SK-N-DZ (cell line): ENCODE measurements at regions not wholly inside any gene's neighbourhood (a gene's known extent, or its start where the extent isn't known, plus 50 kb on each side); places are given as distances from the start of the nearest gene placed in this dataset.

Source experiments
- DNase-seq: peaks from one replicate; pipeline ENCODE4 v3.0.0-alpha.2; 2015; ENCODE audit warnings: low spot score

DNA sequence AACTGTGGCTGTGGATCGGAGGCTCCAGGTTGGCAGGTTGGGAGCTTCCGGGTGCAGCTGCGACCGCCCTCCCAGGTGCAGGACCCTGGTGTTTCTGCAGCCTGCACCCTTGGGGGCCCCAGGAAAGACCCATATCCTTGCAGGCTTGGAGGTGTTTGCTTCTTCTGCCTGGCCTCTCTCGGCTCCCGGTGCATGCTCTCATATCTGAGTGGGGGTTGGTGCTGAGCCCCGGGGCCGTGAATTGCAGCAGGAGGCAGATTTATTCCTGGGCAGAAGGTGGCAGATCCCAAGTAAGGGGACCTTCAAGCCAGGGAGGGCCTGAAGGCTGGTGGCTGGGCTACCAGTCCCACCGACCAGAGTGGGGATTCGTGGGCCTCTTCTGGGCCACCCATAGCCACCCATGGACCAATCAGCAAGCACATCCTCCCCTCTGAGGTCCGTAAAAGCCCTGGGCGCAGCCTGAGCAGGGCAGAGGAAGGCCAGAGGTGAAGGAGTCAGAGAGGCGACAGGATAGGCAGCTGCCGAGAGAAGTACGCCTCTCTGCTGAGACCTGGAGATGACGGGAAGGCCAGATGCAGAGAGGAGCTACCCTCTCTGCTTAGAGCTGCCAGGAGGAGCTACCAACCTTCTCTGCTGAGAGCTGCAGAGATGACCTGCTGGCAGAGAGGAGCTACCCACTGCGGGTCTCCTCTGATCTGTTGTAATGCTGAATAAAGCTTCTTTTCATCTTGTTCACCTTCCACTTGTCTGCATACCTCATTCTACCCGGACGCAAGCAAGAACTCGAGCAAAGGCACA lies 1279.0 kb upstream of the LRRTM1 start:
- no peak for DNase-seq

- no peak for DNase-seq
Measured at GRCh38 chr2:81576713-81577112, 1272.2 kb upstream of the LRRTM1 start.

DNA sequence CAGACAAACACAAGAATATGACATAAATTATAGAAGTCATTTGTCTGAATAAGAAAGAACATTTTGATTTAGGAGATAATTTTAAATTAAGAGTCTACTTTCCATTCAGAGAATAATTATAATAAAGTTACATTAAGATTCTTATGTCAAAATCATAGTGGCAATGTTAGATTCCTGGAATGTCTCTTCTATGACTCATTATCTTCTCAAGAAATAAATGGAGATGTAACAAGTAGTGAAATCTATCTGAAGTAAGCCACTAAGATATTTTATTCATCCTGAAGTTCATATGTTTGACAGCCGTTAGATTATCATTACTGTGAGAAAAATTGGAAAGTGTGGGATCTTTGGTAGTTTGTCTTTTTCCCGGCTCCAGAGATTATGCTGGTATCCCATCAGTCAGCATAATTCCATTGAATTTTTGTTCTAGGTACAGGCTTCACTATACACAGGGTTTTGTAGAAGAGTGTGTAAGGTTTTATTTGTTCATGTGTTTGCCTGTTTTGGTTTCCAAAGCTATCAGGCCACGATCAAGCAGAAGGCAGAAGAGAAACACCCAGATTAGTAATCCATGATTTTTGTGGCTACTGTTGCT lies 1246.6 kb upstream of the LRRTM1 start:
- no peak for DNase-seq

GRCh38 chr2:81550277-81550676 lies 1245.7 kb upstream of the LRRTM1 start:
- no peak for DNase-seq

- no peak for DNase-seq
Measured at GRCh38 chr2:81549646-81550045, 1245.1 kb upstream of the LRRTM1 start.

DNA sequence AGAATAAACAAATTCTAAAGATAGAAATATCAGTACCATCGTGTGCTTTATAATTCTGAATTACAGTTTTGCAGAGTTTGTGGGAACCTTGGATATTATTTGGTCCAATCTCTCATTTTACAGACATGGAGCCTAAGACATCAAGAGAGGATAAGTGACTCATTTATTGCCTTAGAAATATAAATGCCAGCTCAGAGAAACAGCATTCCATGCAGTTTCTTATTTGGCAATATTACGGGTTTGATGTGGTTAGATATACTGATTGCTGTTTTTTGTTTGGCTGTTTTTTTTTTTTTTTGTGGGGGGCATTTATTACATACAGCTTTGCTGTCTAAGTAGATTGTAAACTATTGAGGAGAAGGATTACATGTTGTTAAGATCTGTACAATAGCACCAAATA lies 1241.1 kb upstream of the LRRTM1 start:
- no peak for DNase-seq

DNA sequence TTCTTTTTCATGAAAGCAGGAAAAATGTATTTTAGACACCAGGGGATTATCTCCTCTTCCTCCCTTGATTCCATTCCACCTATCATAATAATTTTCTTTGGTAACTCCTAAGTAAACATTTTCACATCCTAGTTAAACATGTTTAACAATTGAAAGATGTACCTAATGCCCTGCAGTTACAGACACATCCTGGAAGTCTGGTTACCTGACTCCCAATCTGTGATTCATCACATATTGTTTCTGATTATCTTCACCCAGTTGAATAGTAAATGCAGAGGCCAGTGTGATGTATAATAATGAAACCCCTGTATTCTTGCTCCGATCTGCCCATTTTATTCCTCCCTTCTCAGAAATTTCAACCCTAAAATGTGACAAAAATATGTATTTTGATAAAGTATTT lies 1237.6 kb upstream of the LRRTM1 start:
- no peak for DNase-seq

DNA sequence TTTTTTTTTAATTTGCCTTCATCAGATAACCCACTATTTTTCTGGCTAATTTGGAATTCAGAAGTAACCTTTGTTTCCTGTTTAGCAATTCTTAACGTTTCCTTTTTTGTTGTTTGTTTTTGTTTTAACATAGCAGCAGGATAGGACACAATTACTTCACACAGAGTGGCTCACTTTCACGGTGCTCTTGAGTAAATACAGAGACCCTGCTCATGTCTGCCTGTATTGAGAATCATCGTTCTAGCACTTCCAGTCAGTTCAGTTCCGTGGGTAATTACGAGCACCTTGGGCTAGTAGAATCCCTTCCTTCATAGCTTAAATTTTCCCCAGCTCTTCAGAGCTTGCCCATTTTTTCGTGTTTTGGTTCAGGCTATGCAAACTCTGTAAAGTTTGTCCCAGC lies 1225.4 kb upstream of the LRRTM1 start:
- no peak for DNase-seq

GRCh38 chr2:81528852-81529480 lies 1224.4 kb upstream of the LRRTM1 start:
- DNase-seq = no peak

DNA sequence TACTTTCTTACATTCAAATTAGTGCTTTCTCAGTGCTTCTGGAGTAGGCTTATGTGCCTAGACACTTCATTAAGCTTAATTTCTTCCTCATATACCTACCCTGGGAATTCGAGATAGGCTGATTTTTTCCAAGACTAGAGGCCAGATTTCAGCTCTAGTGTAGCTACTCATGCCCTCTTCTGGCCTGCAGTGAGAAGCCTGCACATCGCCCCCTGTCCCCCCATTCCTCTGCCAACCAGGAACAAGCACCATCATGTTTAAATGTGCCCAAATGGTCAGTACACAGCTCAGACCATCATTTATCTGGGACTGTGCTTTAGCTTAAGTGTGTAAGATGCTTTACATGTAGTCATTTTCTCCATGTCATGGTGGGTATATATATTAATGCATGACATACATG lies 1218.8 kb upstream of the LRRTM1 start:
- no peak for DNase-seq

GRCh38 chr2:81513328-81513727 lies 1208.8 kb upstream of the LRRTM1 start:
- no peak for DNase-seq

- DNase-seq = no peak
Measured at GRCh38 chr2:81505586-81505985, 1201.0 kb upstream of the LRRTM1 start.

DNA sequence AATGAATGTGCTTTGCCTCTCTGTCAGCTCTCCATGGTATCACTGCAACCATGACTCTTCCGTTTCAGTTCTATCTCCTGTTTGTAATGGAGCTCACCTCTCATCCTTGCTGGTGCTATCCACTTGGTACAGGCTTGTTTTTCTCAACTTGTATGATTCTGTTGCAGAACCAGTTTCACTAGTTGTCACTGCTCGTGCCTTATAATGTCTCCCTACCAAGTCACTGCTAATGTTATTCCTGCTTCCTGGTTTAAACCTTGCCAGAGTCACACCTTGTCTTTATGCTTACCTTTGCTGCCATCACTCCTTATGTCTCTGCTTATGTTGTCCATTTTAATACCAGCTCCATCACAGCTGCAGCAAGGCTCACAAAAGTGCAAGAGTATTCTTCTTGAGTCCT lies 1191.0 kb upstream of the LRRTM1 start:
- DNase-seq = no peak

GRCh38 chr2:81483254-81483653 lies 1178.7 kb upstream of the LRRTM1 start:
- DNase-seq = no peak

- DNase-seq = no peak
Measured at GRCh38 chr2:81481994-81482368, 1177.4 kb upstream of the LRRTM1 start.

GRCh38 chr2:81481242-81481993 lies 1176.9 kb upstream of the LRRTM1 start:
- DNase-seq = no peak

DNA sequence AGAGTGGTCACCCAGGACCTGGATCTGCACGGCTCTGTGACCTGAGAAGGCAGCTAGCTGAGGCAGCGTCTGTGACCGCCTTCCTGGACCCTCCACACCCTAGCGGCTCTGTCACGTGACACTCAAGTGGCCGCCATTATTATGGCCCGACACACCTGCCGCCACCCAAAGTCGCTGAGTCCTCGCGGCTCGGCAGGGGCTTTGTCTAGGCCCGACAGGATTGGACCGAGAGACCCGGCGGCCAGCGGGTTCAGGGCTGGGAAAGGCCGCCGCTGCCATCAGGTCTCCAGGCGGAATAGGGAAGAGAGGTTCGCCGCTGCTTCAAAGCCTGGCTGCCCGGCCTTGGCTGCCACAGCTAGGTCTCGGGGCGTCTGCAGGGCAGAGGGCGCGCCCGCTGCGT lies 1162.5 kb upstream of the LRRTM1 start:
- DNase-seq = no peak

GRCh38 chr2:81462420-81462819 lies 1157.9 kb upstream of the LRRTM1 start:
- DNase-seq = no peak

GRCh38 chr2:81445176-81445575 lies 1140.6 kb upstream of the LRRTM1 start:
- DNase-seq = no peak

DNA sequence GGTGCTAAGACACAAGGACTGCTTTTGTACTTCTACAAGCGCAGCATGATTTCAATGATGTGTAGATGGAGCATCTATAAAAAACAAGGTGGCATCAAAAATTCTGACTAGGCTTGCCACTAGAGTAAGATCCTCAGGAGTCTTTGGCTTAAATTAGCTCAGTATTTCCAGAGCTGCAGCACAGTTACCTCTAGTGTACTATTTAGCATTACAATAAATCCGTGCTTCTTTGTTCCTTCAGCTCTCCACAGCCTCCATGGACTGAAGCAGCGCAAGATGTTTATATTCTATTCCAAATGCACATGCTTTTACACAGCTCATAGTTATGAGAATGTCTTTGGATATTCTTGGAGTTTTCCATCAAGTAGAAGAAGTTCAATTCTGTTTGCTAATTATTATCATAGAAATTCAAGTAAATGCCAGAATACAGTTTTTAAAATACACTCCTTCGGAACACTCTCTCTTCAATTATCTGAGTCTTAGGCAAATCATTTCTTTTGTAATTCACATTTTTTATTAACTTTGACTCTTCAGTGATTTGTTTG lies 1133.0 kb upstream of the LRRTM1 start:
- DNase-seq = no peak

GRCh38 chr2:81436256-81436655 lies 1131.7 kb upstream of the LRRTM1 start:
- DNase-seq = no peak

DNA sequence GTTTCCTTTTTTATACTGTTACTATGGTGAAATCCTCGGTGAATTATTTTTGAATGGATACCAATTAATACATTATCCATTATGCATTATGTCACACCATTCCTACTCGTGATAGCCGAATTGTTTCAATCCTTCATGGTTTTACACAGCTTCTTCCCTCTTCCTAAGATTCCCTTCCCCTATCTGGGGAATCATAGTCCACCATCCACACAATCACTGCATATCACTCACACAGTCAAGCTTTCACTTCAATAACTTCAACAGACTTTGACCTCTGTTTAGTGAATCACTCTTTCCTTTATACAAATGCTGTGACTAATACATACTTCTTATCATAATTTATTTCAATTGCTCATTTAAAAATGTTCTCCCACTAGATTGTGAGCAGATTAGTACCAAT lies 1108.1 kb upstream of the LRRTM1 start:
- no peak for DNase-seq
